ENCODE measurements at regions not wholly inside any gene's neighbourhood (a gene's known extent, or its start where the extent isn't known, plus 50 kb on each side); places are given as distances from the start of the nearest gene placed in this dataset.
"Not testable (repeated sequence)": the region's sequence is repeated elsewhere in the genome, so short reads cannot be mapped to it uniquely, and the experiment has no call there.

DNA sequence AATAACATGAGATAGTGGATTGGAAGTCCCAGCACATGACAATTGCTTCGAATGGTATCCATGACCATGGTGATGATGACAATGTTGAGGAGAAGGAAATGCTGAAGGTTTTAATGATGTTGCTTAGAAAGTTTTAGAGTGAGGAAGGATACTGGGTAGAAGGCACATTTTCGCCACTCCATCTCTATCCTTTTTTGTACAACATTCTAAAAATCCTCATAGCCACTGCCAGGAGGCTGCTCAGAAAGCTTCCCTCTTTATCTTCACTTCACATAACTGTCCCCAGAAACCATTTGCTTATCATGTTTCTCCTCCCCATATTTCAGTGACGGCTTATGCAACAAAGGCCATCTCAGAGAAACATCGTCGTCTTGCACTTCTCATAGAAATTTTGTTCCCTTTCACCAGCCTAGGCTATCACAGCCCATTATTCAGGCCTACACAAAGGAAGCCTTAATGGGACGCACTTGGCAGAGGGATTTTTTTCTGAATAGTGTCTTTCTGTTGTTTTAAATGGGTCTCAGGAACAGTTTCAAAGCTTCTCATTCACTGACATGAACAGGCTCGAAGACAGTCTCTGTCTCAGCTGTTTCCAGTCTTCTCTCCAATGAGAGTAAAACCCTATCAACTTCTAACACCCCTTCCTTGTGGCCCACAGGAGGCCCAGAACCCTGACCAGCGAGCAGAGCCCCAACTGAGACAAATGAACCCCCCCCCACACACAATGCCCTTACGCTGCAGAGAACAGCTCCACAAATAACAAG, 506.7 kb downstream of the HAPSTR1 start:
- Histone ChIP-seq H3K36me3 (no peaks in the 10 kb centered on the region), H3K9me3 (no peaks in the 10 kb centered on the region), H3K27me3 (peaks cover 1% of the 10 kb centered on the region; the same call in 1 of the 2 replicates), H3K4me3 (no peak overlapping the region)
- no peak for DNase-seq

DNA sequence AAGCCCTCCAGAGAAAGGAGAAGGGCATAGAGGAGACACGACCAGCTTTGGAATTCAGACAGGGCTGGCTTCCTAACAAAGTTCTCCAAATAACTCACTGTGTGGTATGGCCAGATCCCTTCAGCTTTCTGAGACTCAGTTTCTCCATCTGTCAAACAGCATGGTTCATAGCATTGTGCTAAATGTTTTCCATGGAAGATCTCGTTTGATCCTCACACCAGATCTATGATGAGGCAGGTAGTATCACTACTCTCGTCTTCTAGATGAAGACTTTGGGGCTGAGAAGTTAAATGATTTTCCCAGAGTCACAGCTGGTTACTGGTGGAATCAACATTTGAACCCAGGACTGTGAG, 507.3 kb downstream of the HAPSTR1 start:
- H3K27me3 ChIP-seq: no peaks in the 10 kb centered on the region
- no peak overlapping the region for H3K4me3 ChIP-seq
- H3K9me3 ChIP-seq: no peaks in the 10 kb centered on the region
- no peak for DNase-seq
- H3K36me3 ChIP-seq: no peaks in the 10 kb centered on the region

DNA sequence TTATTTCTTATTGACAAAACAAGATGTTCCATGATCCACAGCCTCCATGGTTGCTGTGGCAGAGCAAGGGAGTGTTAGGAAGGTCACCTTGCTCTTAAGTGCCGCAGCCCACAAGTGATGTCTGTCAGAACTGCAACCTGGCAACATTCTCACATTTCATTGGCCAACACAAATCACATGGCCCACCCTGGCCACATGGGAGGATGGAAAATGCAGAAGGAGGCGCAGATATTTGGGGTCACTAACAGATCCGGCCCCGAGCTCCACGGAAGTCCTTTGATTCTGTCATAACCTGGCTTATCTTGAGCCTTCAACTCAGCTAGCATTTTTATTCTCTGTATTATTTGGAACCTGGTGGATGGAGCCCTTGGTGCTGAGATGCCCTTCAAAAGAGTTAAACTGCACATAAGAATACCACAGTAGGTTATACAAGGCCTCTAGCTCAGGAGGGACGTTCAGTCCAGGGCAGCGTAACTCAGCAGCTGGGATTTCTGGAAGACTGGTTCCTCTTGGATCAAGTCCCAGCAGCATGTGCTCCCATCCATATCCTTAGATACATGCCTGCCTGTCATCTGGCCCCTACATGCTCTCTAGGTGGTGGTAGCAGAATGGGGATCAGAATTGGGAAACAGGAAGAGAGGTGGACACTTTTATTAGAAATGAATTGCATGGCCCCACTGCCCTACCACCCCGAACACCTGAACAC, 508.1 kb downstream of the HAPSTR1 start:
- DNase-seq: no peak
- no peaks in the 10 kb centered on the region for H3K9me3 ChIP-seq
- no peaks in the 10 kb centered on the region for H3K27me3 ChIP-seq
- H3K4me3 ChIP-seq: no peak overlapping the region
- H3K36me3 ChIP-seq: no peaks in the 10 kb centered on the region

DNA sequence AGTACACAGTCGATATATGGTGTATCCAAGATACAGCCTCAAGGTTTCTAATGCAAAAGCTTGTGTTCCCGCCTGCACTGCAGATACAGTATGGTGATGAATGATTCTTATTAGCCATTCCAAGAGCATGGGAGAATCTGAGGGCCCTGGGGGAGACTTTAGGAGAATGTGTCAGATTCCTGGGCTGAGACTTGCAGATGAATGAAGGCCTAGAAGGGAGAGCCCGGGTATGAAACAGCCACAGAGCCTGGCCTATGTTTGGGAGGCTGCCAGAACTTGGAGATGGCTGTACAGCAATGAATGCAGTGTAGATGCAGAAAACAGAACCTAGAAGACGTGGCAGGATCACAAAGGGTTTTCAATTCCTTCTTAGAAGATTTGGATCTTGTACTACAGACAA, 510.7 kb downstream of the HAPSTR1 start:
- Histone ChIP-seq H3K9me3 (no peaks in the 10 kb centered on the region), H3K4me3 (no peak overlapping the region), H3K27me3 (no peaks in the 10 kb centered on the region), H3K36me3 (no peaks in the 10 kb centered on the region)
- no peak for DNase-seq

DNA sequence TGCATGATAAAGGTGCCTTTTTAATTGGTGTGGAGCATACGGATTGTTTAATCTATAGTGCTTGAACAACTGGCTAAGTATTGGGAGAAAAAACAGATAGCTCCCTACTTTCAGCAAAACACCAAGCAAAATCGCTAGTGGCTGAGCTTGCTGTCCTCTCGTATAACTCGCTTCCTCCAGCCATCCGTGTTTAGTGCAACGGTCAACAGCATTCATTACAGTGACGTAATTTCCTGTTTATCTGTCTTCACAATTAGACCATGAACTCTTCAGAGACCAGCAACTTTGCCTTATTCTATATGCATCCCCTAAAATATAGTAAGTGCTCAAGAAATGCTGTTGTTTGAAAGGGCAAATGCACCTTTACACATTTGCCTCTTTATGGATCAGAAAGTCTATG, 511.9 kb downstream of the HAPSTR1 start:
- Histone ChIP-seq H3K27me3 (no peaks in the 10 kb centered on the region), H3K9me3 (no peaks in the 10 kb centered on the region), H3K36me3 (no peaks in the 10 kb centered on the region), H3K4me3 (no peak overlapping the region)
- no peak for DNase-seq

DNA sequence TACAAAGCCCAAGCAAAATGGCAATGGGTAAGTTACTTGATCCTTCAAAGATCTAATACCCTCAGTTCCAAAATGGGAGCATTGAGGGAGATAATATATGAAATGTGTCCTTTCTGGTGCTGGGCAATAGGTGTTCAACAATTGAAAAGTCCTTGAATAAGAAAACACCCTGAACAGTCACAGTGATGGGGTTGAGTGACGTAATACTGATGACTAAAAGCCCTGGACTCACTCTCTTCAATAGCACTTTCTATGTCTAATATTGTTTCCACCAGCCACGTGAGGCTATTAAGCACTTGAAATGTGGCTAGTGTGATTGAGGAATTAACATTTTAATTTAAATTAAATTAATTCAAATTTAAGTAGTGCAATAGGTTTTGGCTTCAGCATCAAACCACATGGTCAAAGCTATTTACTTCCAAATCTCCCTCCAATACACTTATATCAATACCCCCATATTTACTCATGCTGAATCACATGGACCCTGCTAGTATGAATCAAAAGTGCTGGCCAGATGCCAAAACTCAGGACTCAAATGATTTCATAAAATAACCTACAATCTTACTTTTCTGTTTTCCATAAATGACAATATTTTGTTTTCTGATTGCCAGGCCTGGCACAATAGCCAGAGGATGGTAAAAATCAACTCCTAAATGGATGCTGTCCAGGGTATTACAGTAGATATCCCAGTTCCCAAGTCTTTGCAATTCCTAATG, 516.2 kb downstream of the HAPSTR1 start:
- no peak for DNase-seq
- Histone ChIP-seq H3K9me3 (no peaks in the 10 kb centered on the region), H3K27me3 (no peaks in the 10 kb centered on the region), H3K36me3 (no peaks in the 10 kb centered on the region), H3K4me3 (no peak overlapping the region)

DNA sequence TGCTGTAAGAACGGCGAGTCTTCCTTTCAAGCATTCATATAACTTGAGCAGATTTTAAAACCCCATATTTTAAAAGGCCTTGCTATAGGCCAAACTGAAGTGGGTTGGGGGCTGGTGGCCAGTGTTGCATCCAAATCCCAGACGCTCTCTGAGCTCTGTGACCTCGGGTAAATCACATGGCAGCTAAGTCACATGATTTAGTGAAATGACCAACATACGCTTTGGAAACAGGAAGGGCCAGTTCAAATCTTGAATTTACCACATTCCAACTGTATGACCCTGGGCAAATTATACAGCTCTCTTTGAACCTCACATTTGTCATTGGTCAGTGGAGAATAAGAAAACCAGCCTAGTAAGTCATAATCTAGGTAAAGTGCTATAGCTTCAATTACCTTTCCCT, 519.3 kb downstream of the HAPSTR1 start:
- H3K4me3 ChIP-seq: no peak overlapping the region
- H3K27me3 ChIP-seq: no peaks in the 10 kb centered on the region
- H3K36me3 ChIP-seq: no peaks in the 10 kb centered on the region
- DNase-seq: no peak
- H3K9me3 ChIP-seq: no peaks in the 10 kb centered on the region

DNA sequence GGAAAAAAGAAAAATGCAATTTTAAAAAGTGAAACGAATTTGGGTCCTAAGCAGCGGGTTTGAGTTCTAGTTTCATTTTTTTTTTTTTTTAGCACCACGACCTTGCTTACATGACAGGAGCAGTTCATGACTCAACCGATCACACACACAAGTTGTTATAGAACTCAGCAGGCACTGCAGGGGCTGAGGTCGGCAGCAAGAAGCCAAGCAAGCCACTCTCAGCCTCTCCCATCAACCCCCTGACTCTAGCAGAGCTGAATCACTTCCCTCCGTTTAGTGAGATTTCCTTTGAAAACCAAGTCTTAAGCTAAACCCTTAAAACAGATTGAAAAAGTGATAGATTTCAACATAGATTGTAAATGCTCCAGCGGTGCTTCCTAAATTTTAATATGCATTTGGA, 520.8 kb downstream of the HAPSTR1 start:
- DNase-seq: peak; percentile 18
- no peaks in the 10 kb centered on the region for H3K36me3 ChIP-seq
- H3K27me3 ChIP-seq: no peaks in the 10 kb centered on the region
- no peak overlapping the region for H3K4me3 ChIP-seq
- H3K9me3 ChIP-seq: no peaks in the 10 kb centered on the region

DNA sequence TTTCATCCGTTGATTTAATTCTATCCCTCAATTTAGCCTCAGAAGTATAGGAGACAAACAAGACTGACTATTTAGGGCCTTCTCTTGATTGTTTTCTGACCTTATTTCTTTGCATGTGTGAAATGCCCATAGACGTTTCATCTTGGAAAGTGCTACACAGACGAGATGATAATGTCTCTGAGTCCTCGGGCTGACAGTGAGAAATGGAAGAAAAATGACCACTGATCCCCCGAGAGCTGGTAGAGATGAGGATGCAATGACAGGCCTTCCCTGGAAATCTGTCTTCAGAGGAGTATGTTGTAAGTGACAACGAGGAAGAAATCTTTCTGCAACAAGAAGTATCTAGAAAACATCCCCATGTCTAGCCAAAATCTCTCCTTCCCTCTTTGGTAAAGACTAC, 522.9 kb downstream of the HAPSTR1 start:
- H3K27me3 ChIP-seq: no peaks in the 10 kb centered on the region; the same call in 1 of the 2 replicates
- no peak for DNase-seq
- H3K9me3 ChIP-seq: no peaks in the 10 kb centered on the region
- H3K4me3 ChIP-seq: no peak overlapping the region
- no peaks in the 10 kb centered on the region for H3K36me3 ChIP-seq

DNA sequence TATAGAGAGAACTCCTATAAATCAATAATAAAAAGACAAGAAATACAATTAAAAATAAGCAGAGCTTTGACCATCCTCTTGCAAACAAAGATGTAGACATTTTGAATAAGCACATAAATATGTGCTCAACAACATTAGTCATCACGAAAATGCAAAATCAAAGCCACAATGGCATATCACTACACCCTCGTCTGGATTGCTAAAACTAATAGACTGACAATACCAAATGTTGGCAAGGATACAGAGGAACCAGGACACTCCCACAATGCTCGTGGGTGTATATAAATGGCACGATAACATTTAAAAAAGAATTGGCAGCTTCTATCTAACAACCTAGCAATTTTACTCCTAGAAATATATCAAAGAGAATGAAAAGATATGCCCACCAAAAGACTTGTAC, 530.8 kb downstream of the HAPSTR1 start:
- Histone ChIP-seq H3K4me3 (no peak overlapping the region), H3K36me3 (no peaks in the 10 kb centered on the region), H3K9me3 (no peaks in the 10 kb centered on the region), H3K27me3 (peaks cover 8% of the 10 kb centered on the region; the same call in 1 of the 2 replicates)
- DNase-seq: no peak

DNA sequence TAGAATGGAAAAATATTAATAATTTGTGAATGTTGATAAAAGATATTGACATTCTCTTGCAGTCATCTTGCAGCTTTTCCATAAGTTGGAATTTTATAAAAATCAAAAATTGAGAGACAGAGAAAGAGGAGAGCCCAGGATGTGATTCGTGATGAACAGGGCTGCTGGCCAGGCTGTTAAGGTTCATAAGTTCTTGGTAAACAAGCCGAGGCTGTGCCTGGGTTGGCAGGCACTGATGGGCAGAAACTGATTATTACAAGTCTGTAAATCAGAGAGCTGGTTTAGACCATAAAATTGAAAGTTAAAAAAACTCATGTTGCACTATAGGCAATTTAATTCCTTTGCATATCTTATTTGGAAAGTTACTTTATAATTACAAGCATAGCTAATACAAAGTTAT, 533.7 kb downstream of the HAPSTR1 start:
- Histone ChIP-seq H3K9me3 (no peaks in the 10 kb centered on the region), H3K27me3 (peaks cover 11% of the 10 kb centered on the region; the same call in 1 of the 2 replicates), H3K4me3 (no peak overlapping the region), H3K36me3 (no peaks in the 10 kb centered on the region)
- DNase-seq: no peak

DNA sequence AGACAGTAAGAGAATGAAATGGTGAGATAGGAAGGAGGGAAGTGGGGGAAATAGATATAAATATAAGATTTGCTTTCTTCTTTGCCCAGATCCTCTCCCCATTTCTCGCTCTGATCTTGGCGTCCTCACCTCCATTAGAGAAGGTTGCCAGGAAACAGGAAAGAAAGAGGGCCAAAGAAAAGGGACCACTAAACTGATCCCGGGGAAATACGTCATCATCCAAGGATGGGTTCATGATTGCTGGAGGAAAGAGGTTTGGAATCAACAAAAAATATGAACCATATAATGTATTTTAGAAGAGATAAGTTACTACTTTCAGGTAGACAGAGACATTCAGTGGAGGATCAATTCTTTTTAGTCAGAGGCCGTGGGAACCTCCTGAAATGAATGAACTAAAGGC, 536.0 kb downstream of the HAPSTR1 start:
- H3K4me3 ChIP-seq: no peak overlapping the region
- DNase-seq: no peak
- H3K27me3 ChIP-seq: peaks cover 13% of the 10 kb centered on the region; the same call in 1 of the 2 replicates
- H3K9me3 ChIP-seq: no peaks in the 10 kb centered on the region
- H3K36me3 ChIP-seq: no peaks in the 10 kb centered on the region

DNA sequence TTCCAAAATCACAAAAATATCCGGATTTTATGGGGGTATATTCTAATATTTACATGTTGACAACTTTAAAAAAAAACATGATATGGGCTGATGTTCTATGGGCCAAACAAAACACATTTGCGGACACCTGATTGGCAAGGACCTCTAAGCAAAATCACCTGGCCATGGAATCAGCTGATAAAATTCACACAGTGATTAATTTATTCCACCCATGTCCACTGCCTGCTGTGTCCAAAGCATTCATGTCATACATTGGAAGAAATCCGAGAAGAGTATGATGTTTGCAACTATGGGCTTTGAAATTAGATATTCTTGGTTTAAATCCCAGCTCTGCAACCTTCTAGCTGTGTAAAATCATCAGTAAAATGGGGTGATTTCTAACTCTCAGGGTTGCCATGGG, 538.7 kb downstream of the HAPSTR1 start:
- Histone ChIP-seq H3K9me3 (no peaks in the 10 kb centered on the region), H3K27me3 (peaks cover 9% of the 10 kb centered on the region; the same call in 1 of the 2 replicates), H3K4me3 (no peak overlapping the region), H3K36me3 (no peaks in the 10 kb centered on the region)
- DNase-seq: no peak

DNA sequence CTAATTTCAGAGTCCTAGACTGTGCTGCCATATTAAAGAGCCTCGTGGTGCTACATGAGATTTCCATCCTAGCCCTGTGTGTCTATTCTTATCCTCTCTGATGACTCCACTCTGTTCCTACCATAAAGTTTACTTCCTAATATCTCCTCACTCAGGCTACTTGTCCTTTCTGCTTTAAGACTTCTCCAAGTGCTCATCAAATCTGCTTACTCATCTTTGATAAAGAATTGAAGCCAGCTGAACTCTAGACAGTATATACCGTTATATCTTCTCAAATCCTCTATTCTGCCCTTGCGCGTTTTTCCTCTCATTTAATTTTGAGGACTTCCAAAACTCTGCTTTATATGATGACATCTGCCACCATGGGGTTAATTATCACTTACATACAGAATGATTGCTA, 539.5 kb downstream of the HAPSTR1 start:
- Histone ChIP-seq H3K27me3 (peaks cover 9% of the 10 kb centered on the region; the same call in 1 of the 2 replicates), H3K4me3 (no peak overlapping the region), H3K9me3 (no peaks in the 10 kb centered on the region), H3K36me3 (no peaks in the 10 kb centered on the region)
- no peak for DNase-seq

DNA sequence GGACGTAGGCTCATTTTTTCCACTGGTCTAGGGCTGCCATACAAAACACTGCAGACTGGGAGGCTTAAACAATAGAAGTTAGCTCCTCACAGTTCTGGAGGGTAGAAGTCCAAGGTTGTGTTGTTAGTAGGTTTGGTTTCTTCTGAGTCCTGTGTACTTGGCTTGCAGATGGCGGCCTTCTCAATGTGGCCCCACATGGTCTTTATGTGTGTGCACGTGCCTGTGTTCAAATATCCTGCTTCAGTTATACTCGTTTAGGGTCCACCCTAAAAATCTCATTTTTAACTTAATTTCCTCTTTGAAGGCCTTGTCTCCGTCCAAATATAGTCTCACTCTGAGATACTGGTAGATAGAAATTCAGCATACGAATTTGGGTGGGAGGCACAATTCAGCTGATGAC, 542.4 kb downstream of the HAPSTR1 start:
- no peak for DNase-seq
- Histone ChIP-seq H3K36me3 (no peaks in the 10 kb centered on the region), H3K27me3 (0 out of 2 replicates have a peak, but pooled peaks cover 2% of the 10 kb centered on the region), H3K4me3 (no peak overlapping the region), H3K9me3 (no peaks in the 10 kb centered on the region)

DNA sequence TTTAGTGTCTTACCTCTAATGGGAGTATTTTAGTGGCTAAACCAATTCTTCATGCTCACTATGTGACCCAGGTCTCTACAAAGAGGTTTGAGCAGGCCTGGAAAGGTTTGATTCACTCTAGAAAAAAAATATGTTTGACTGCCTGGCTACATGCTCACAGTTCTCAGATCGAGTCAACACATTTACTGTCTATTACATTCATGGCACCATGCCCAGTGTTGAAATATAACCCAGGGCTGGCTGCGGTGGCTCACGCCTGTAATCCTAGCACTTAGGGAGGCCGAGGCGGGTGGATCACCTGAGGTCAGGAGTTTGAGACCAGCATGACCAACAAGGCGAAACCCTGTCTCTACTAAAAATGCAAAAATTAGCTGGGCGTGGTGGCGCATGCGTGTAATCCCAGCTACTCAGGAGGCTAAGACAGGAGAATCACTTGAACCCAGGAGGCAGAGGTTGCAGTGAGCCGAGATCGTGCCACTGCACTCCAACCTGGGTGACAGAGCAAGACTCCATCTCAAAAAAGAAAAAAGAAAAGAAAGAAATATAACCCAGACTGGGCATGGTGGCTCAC, 543.8 kb downstream of the HAPSTR1 start:
- not testable (repeated sequence) for H3K9me3 ChIP-seq, H3K36me3 ChIP-seq, DNase-seq, H3K27me3 ChIP-seq, H3K4me3 ChIP-seq

DNA sequence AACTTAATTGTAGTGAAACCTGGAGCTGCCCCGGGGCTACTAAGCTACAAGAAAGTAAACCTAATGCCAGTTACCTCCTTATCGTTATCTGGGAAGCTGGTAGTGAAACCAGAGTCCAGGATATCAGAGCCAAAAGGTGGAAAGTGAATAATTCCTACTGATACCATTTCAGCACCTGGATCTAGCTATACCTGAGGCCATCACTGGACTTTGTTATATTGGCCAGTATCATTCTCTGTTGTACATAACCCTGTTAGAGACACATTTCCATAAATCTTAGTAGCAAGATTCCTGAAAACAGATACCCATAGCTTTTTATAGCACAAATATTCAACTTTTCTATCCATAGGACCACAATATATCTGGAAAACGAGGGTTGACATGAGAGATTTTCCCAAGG, 538.0 kb downstream of the GRIN2A start:
- DNase-seq: no peak
- H3K36me3 ChIP-seq: no peaks in the 10 kb centered on the region; the same call in 1 of the 2 replicates
- H3K9me3 ChIP-seq: no peaks in the 10 kb centered on the region
- H3K4me3 ChIP-seq: no peak overlapping the region
- H3K27me3 ChIP-seq: peaks cover 15% of the 10 kb centered on the region; the same call in 1 of the 2 replicates

Measured in MG63 (cell line).